MM.1S (cell line): ENCODE measurements at regions not wholly inside any gene's neighbourhood (a gene's known extent, or its start where the extent isn't known, plus 50 kb on each side); places are given as distances from the start of the nearest gene placed in this dataset.
A peak's percentile ranks its signal among the peaks of the same experiment; 100 is the strongest.

Experiments used
- DNase-seq: peaks from one replicate; pipeline ENCODE4 v3.0.0-alpha.2; 2015
- H2AFZ ChIP-seq: fragments of 300-600 bp; sonication (generic); 2 replicates; pipeline ENCODE4 v1.6.0; 2016; ENCODE audit warnings: antibody characterized with exemption, low read length
- H3F3A ChIP-seq: fragments of 300-600 bp; sonication (generic); 2 replicates; pipeline ENCODE4 v1.6.1; 2016; ENCODE audit warnings: mild to moderate bottlenecking, antibody characterized with exemption, low read length, moderate library complexity, mixed read lengths; ENCODE audit not compliant: insufficient read depth
- H3K27ac ChIP-seq: fragments of 300-600 bp; sonication (generic); 2 replicates; pipeline ENCODE4 v1.5.1; 2016; ENCODE audit warnings: mild to moderate bottlenecking, low read length
- H3K27me3 ChIP-seq: fragments of 300-600 bp; sonication (generic); replicated peaks from 2 replicates; pipeline ENCODE4 v1.6.0; 2016; ENCODE audit warnings: low read length; ENCODE audit not compliant: insufficient read depth
- H3K36me3 ChIP-seq: fragments of 300-600 bp; sonication (generic); replicated peaks from 2 replicates; pipeline ENCODE4 v1.6.1; 2016; ENCODE audit warnings: mild to moderate bottlenecking, low read length, mixed read lengths; ENCODE audit not compliant: insufficient read depth
- H3K4me1 ChIP-seq: fragments of 300-600 bp; sonication (generic); 2 replicates; pipeline ENCODE4 v1.6.1; 2016; ENCODE audit warnings: low read length, mixed read lengths
- H3K4me2 ChIP-seq: fragments of 300-600 bp; sonication (generic); 2 replicates; pipeline ENCODE4 v1.6.0; 2016; ENCODE audit warnings: low read depth, low read length
- H3K4me3 ChIP-seq: fragments of 300-600 bp; sonication (generic); 2 replicates; pipeline ENCODE4 v1.5.1; 2016; ENCODE audit warnings: low read length, mixed read lengths
- H3K79me2 ChIP-seq: fragments of 300-600 bp; sonication (generic); 2 replicates; pipeline ENCODE4 v1.6.1; 2016; ENCODE audit warnings: mixed run types, low read length, mixed read lengths
- H3K9ac ChIP-seq: fragments of 300-600 bp; sonication (generic); 2 replicates; pipeline ENCODE4 v1.6.1; 2016; ENCODE audit warnings: low read length, mixed read lengths
- H3K9me2 ChIP-seq: fragments of 300-600 bp; sonication (generic); replicated peaks from 2 replicates; pipeline ENCODE4 v1.6.1; 2016; ENCODE audit warnings: mild to moderate bottlenecking, low read length, mixed read lengths; ENCODE audit not compliant: insufficient read depth
- H3K9me3 ChIP-seq: fragments of 300-600 bp; sonication (generic); replicated peaks from 2 replicates; pipeline ENCODE4 v1.6.1; 2016; ENCODE audit warnings: mild to moderate bottlenecking, low read length, mixed read lengths; ENCODE audit not compliant: insufficient read depth
- H4K20me1 ChIP-seq: fragments of 300-600 bp; sonication (generic); 2 replicates; pipeline ENCODE4 v1.6.1; 2016; ENCODE audit warnings: mild to moderate bottlenecking, low read length, moderate library complexity, mixed read lengths; ENCODE audit not compliant: insufficient read depth
- CTCF ChIP-seq: fragments of 300-600 bp; sonication (generic); IDR thresholded peaks from 2 replicates; pipeline ENCODE4 v1.5.1; 2016; ENCODE audit warnings: antibody characterized with exemption, low read length, mixed read lengths
- EZH2 ChIP-seq: fragments of 300-600 bp; sonication (generic); optimal IDR thresholded peaks from 2 replicates; pipeline ENCODE3; 2017; ENCODE audit warnings: low read depth, mild to moderate bottlenecking, antibody characterized with exemption, low read length, mixed read lengths
- EZH2phosphoT487 ChIP-seq: fragments of 300-600 bp; sonication (generic); IDR thresholded peaks from 2 replicates; pipeline ENCODE4 v1.6.1; 2018; ENCODE audit warnings: antibody characterized with exemption, low read length

DNA sequence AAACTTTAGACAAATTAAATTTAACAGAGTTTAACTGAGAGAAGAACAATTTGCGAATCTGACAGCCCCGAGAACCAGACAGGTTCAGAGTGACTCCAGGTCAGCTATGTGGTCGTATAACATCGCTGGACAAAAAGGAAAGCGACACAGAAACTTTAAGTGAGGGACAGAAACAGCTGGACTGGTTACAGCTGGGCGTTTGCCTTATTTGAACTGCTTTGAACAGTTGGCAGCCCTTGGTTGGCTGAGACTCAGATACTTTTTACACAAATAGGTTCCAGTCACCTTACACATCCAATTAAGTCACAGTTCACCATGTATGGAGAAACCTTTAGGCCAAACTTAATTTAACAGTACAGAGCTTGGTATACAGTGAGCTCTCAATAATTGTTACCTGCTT, 436.9 kb downstream of the GUCY1A2 start:
- Histone ChIP-seq H3K4me3 (no peak overlapping the region), H3K9me3 (no peaks in the 10 kb centered on the region), H3K4me1 (no peaks in the 10 kb centered on the region), H3F3A (no peaks in the 10 kb centered on the region), H2AFZ (0 out of 2 replicates have a peak overlapping the region, but pooled peaks have one; percentile 4), H3K4me2 (no peak overlapping the region), H3K79me2 (no peaks in the 10 kb centered on the region), H3K27ac (no peak overlapping the region), H4K20me1 (no peaks in the 10 kb centered on the region), H3K36me3 (no peaks in the 10 kb centered on the region), H3K9me2 (no peaks in the 10 kb centered on the region), H3K27me3 (no peaks in the 10 kb centered on the region), H3K9ac (no peak overlapping the region)
- no peak for DNase-seq
- no peak for TF ChIP-seq EZH2phosphoT487
- no peak for TF ChIP-seq EZH2
- TF ChIP-seq CTCF: no peak

DNA sequence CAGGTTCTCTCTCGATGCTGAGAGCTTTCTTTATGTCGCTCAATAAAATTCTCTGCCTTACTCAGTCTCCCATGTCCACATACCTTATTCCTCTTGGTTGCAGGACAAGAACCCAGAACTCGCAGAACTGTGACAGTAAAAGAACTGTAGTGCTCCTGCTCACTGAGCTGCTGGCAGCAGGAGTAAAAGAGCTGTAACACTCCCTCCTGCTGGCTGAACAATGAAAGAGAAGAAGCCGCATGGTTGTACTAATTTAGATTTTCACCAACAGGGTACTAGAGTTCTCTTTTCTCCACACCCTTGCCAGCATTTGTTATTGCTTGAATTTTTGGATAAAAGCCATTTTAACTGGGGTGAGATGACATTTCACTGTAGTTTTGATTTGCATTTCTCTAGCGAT, 433.2 kb downstream of the GUCY1A2 start:
- Histone ChIP-seq H3K4me1 (no peaks in the 10 kb centered on the region), H4K20me1 (no peaks in the 10 kb centered on the region), H3K4me3 (no peak overlapping the region), H3K27ac (no peak overlapping the region), H3K9ac (no peak overlapping the region), H3K4me2 (no peak overlapping the region), H3F3A (no peaks in the 10 kb centered on the region), H2AFZ (no peak overlapping the region), H3K36me3 (no peaks in the 10 kb centered on the region), H3K79me2 (no peaks in the 10 kb centered on the region), H3K27me3 (no peaks in the 10 kb centered on the region), H3K9me2 (no peaks in the 10 kb centered on the region), H3K9me3 (no peaks in the 10 kb centered on the region)
- TF ChIP-seq EZH2: no peak
- TF ChIP-seq CTCF: peak; percentile 27
- TF ChIP-seq EZH2phosphoT487: no peak
- DNase-seq: no peak

DNA sequence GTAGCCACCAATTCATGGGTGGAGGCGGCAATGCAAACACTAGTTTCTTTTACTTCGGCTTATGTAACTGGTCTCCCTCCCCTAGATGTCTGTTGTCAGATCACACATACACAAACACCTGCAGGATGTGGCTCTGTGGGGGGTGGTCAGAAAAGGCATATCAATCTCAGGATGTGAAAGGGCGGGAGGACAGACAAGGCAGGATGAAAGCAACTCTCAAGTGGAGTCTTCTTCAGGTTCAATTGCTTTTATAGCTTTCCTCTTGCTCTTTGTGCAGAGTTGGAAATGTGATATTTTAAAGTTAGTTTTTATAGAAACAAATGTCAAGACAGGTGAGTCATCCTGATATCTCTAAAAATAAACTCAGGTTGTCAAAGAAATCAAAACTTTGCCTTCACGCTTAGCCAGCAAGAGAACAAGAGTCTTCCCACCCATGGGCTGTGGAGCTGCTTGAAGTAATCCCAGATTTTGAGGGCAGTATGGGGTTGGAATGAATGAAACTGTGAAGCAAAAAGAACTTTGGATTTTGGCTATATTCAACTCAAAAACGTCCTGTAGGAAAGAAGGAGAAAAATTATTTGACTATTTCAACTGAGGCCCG, 423.4 kb downstream of the GUCY1A2 start:
- H3K27me3 ChIP-seq: no peaks in the 10 kb centered on the region
- peak overlapping the region; percentile 8; the same call in 1 of the 2 replicates for H3K27ac ChIP-seq
- H3K9ac ChIP-seq: no peak overlapping the region
- TF ChIP-seq EZH2 (no peak), CTCF (no peak), EZH2phosphoT487 (no peak)
- H2AFZ ChIP-seq: no peak overlapping the region
- peak overlapping the region; percentile 28; the same call in 1 of the 2 replicates for H3K4me2 ChIP-seq
- no peak overlapping the region for H3K4me3 ChIP-seq
- no peaks in the 10 kb centered on the region for H3K36me3 ChIP-seq
- H3K9me3 ChIP-seq: no peaks in the 10 kb centered on the region
- no peaks in the 10 kb centered on the region for H4K20me1 ChIP-seq
- no peaks in the 10 kb centered on the region for H3K9me2 ChIP-seq
- H3F3A ChIP-seq: no peaks in the 10 kb centered on the region
- peak; percentile 57 for DNase-seq
- no peaks in the 10 kb centered on the region for H3K79me2 ChIP-seq
- H3K4me1 ChIP-seq: peaks cover 6% of the 10 kb centered on the region; the same call in 1 of the 2 replicates
